HT1080 (cell line): ENCODE measurements at regions not wholly inside any gene's neighbourhood (a gene's known extent, or its start where the extent isn't known, plus 50 kb on each side); places are given as distances from the start of the nearest gene placed in this dataset.

Source experiments
- DNase-seq: peaks from one replicate; pipeline ENCODE4 v3.0.0-alpha.2; 2015; ENCODE audit warnings: low read depth

DNA sequence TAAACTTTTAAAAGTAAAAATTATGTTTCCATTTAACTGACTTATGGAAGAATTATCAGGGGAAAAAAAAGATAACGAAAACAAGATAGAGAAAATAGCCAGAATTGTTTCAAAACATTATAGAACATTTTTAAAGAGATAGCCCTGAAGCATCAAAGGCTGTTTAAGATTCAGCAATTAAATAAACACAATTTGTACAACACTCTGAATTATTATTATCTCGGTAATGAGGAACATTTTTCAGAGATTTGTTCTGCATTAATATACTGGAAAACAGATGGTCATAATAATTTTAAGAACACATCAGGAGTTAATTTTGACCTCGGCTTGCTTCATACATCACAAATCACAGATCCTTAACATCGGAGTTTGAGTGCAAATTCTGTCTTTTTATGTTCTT lies 643.8 kb downstream of the SORCS1 start:
- DNase-seq = no peak

DNA sequence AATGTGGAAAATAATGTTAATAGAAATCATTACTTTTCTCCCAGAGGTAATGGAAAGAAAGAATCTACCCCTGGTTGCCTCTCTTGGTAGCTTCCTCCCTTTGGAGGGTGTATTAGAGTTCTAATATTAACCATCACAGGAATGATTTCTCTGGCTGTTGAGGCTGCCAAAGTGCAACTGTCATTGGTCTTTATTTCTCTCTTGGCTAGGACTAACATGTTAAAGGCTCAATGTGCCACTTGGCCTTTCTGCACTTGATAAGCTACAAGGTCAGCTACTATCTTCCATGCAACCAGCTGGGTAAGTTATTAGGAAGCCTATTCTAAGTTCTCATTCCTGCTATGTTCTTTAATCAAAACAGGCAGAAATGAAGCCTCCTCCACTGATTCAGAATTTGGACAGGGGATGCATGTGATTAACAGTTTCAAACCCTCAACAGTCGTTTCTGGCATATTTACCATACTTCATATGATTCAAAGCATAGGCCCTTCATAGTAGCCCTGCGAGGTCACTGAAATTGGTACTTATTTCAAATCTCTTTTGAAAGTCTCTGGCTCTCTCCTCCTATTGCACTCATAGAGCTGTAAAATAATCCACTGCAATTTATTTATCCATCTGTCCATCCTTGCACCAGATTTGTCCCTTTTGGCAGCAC lies 645.0 kb downstream of the SORCS1 start:
- no peak for DNase-seq

- no peak for DNase-seq
Observed at GRCh38 chr10:106515206-106515790, 649.2 kb downstream of the SORCS1 start.

DNA sequence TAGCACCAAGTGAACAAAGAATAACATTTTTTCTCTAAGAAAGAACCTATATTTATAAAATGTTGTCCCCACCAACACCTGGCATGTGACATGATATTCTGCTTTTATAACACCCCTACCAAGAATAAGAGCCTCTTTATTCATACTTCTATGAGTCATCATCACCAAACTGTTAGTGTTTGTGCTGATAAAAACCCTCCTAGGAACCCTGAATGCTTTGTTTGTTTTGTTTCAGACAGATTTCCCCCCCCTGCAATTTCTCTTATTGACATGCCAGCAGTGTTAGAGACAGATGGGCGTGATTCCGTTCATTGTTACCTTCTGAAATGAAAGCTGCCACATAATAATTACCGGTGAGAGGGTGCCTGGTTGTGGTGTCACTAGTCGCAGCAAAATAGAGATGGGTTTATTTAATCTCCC lies 651.1 kb downstream of the SORCS1 start:
- peak; percentile 81 for DNase-seq

- no peak for DNase-seq
Observed at GRCh38 chr10:106511917-106512316, 652.6 kb downstream of the SORCS1 start.

DNA sequence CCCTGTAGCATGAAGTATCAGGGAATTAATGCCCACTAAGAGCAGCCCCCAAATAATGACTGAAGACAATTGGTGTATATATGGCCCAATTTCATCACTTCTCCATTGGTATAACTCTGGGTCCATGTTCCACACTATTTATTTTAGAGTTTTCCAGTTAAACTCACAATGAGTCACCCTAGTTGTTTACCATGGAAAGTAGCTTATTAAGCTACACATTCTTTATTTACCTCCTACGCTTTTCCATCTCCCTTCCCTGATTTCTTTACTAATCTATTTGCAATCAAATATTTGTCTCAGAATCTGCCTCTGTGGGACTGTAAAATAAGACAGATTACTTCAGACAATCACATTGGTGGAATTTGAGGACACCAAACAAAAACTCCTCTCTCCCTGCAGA lies 655.6 kb downstream of the SORCS1 start:
- DNase-seq = no peak

- DNase-seq = peak; percentile 85
Observed at GRCh38 chr10:106506526-106507283, 657.8 kb downstream of the SORCS1 start.

- DNase-seq = no peak
Observed at GRCh38 chr10:106504536-106504935, 660.0 kb downstream of the SORCS1 start.

- DNase-seq = no peak
Observed at GRCh38 chr10:106502641-106503040, 661.9 kb downstream of the SORCS1 start.

GRCh38 chr10:106500925-106501525 lies 663.5 kb downstream of the SORCS1 start:
- peak; percentile 49 for DNase-seq

GRCh38 chr10:106500041-106500924 lies 664.2 kb downstream of the SORCS1 start:
- no peak for DNase-seq

DNA sequence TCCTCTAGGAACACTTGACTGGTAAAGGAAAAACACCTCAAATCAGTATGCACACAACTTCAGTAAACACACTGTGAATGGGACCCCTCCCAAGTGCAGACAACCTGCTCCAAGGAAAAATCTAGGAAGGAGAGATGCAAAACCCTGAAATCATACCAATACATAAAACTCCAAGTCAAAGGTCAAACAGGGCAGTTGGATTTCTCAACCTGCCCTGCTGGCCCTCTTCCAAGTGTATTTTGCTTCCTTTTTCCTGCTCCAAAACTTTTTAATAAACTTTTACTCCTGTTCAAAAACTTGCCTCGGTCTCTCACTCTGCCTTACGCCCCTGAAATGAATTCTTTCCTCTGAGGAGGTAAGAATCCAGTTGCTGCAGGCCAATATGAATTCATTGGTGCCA lies 665.1 kb downstream of the SORCS1 start:
- DNase-seq = no peak

GRCh38 chr10:106498675-106499074 lies 665.8 kb downstream of the SORCS1 start:
- no peak for DNase-seq

DNA sequence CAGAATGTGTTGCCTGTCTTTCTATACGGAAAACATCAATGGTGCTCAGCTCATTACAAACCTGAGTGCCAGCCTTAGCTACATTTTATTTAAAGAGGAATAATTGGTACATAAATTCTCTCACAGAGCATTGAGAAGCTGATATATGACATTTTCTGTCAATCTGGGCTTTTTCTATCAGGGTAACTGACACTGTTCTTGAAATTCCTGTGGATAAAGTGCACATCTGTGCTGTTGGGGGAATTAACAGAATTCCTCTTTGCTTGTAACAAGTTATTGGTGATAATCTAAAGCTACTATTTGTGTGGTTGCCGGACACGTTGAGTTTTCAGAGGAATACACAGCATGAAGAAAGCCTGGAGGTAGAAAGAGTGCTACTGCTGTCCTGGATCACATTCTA lies 668.6 kb downstream of the SORCS1 start:
- no peak for DNase-seq

DNA sequence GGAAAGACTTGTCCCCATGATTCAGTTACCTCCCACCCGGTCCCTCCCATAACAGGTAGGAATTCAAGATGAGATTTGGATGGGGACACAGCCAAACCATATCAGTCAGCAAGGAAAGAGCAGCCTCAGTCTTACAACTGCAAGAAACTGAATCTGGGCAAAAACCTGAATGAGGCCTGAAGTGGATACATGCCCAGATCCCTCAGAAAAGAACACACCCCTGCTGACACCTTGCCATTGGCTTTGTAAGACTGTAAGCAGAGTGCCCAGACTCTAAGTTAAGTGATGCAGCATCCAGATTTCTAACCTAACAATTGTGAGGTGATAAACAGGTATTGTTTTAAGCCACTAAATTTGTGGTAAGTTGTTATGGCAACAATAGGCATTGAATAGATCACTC lies 670.8 kb downstream of the SORCS1 start:
- DNase-seq = no peak

GRCh38 chr10:106493226-106493625 lies 671.3 kb downstream of the SORCS1 start:
- no peak for DNase-seq

DNA sequence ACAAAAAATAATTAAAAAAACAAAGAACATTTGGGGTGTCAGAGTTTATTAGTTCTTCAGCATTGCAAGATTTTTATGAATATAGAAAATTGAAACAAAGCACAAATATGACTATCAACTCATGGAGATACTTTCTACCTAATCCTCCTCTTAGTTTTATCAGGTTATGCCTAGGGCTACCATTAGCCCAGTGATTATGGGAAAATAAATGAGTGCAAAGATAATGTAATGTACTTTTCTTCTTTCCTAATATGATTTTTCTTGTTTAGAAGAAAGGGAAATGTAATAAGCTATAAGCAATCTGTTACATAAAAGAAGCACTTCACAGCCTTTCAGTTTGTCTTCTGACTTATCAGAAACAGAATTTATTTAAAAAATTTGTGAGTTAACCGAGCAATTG lies 676.8 kb downstream of the SORCS1 start:
- DNase-seq = no peak

GRCh38 chr10:106481598-106482275 lies 682.8 kb downstream of the SORCS1 start:
- DNase-seq = no peak

- DNase-seq = no peak
Observed at GRCh38 chr10:106479636-106480035, 684.9 kb downstream of the SORCS1 start.

GRCh38 chr10:106474876-106475275 lies 689.6 kb downstream of the SORCS1 start:
- peak; percentile 50 for DNase-seq
